ENCODE measurements at regions not wholly inside any gene's neighbourhood (a gene's known extent, or its start where the extent isn't known, plus 50 kb on each side); places are given as distances from the start of the nearest gene placed in this dataset.

- Mint-ChIP-seq H3K27me3 (ENCODE audit: low read depth) (no peaks in the 10 kb centered on the region), H3K9me3 (no peaks in the 10 kb centered on the region), H3K4me3 (no peak overlapping the region), H3K36me3 (ENCODE audit: insufficient read depth in 1 of 3, low read depth in 3 of 3) (no peaks in the 10 kb centered on the region), H3K27ac (no peak overlapping the region), H3K4me1 (peaks cover 12% of the 10 kb centered on the region in 2 experiments)
- Histone ChIP-seq H2AFZ (ENCODE audit: low read length) (no peak overlapping the region), H3K27ac (ENCODE audit: insufficient read length, low read depth, low read length) (no peak overlapping the region), H3K23ac (ENCODE audit: insufficient read length, low read depth, low read length) (no peak overlapping the region), H3K27me3 (ENCODE audit: insufficient read depth, low read length) (no peaks in the 10 kb centered on the region), H4K20me1 (ENCODE audit: control insufficient read depth, insufficient read depth, insufficient read length) (no peaks in the 10 kb centered on the region), H3K9ac (ENCODE audit: extremely low read depth, insufficient read length, low read length) (no peak overlapping the region), H4K5ac (ENCODE audit: insufficient read length, low read depth, low read length) (no peak overlapping the region), H3K56ac (ENCODE audit: insufficient read length, low read depth, low read length) (no peak overlapping the region), H3K79me2 (ENCODE audit: insufficient read depth, low read length) (no peaks in the 10 kb centered on the region), H3K4me1 (ENCODE audit: insufficient read depth, low read length) (peaks cover 3% of the 10 kb centered on the region; the same call in 1 of the 2 replicates), H3K79me1 (ENCODE audit: insufficient read depth, low read depth, low read length, poor library complexity, severe bottlenecking) (no peaks in the 10 kb centered on the region), H3K23me2 (ENCODE audit: insufficient read length, low read depth, low read length, poor library complexity, severe bottlenecking) (no peaks in the 10 kb centered on the region), H2BK15ac (ENCODE audit: low read depth, low read length) (no peak overlapping the region), H2AK5ac (ENCODE audit: insufficient read length, low read length) (no peak overlapping the region), H2BK5ac (ENCODE audit: insufficient read length, low read length) (no peak overlapping the region), H3K9me3 (ENCODE audit: control insufficient read depth, low read depth, low read length) (no peaks in the 10 kb centered on the region), H3K4ac (ENCODE audit: low read depth, low read length) (no peak overlapping the region), H3K18ac (ENCODE audit: insufficient read length, low read depth, low read length) (no peak overlapping the region), H3K4me2 (ENCODE audit: insufficient read depth, insufficient read length, low read length) (no peak overlapping the region), H3K14ac (ENCODE audit: insufficient read depth, low read length) (no peak overlapping the region), H4K8ac (replicated peaks; ENCODE audit: insufficient read length, low read depth, low read length) (no peak overlapping the region), H2BK120ac (ENCODE audit: low read depth, low read length, poor library complexity, severe bottlenecking) (no peak overlapping the region), H3T11ph (ENCODE audit: low read length) (no peak overlapping the region), H4K91ac (ENCODE audit: insufficient read length, low read depth, low read length) (no peak overlapping the region), H2BK20ac (ENCODE audit: low read depth, low read length, poor library complexity, severe bottlenecking) (no peak overlapping the region), H2BK12ac (ENCODE audit: insufficient read length, low read depth, low read length) (no peak overlapping the region)
- DNase-seq = no peak
- TF ChIP-seq, protein P1, sequence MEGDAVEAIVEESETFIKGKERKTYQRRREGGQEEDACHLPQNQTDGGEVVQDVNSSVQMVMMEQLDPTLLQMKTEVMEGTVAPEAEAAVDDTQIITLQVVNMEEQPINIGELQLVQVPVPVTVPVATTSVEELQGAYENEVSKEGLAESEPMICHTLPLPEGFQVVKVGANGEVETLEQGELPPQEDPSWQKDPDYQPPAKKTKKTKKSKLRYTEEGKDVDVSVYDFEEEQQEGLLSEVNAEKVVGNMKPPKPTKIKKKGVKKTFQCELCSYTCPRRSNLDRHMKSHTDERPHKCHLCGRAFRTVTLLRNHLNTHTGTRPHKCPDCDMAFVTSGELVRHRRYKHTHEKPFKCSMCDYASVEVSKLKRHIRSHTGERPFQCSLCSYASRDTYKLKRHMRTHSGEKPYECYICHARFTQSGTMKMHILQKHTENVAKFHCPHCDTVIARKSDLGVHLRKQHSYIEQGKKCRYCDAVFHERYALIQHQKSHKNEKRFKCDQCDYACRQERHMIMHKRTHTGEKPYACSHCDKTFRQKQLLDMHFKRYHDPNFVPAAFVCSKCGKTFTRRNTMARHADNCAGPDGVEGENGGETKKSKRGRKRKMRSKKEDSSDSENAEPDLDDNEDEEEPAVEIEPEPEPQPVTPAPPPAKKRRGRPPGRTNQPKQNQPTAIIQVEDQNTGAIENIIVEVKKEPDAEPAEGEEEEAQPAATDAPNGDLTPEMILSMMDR (conservative IDR thresholded peaks at IDR 0.05) = no peak
- WGBS (ENCODE audit: extremely low coverage, insufficient read length, low lambda C conversion rate) = no CpG with 5 or more reads among the region's 2 CpGs
Observed at GRCh38 chr12:28859551-28859950, 289.5 kb upstream of the FAR2 start.

Data from H9 (cell line).